PC-9 (cell line): ENCODE measurements at regions not wholly inside any gene's neighbourhood (a gene's known extent, or its start where the extent isn't known, plus 50 kb on each side); places are given as distances from the start of the nearest gene placed in this dataset.

Experiments used
- BruUV-seq: library from RNA; stranded (reverse); fragments of 400-500 nt; replicated peaks from 2 replicates; lab custom pipeline; 2021; lab: Mats Ljungman, UMichigan
- CTCF ChIA-PET: fragments of 300-600 bp; sonication (Branson Sonifier 250); formaldehyde crosslinking; loops from one replicate; lab custom pipeline; 2022; ENCODE audit warnings: antibody characterized with exemption; lab: Charles Lee
- POLR2A ChIA-PET: fragments of 300-600 bp; sonication (Branson Sonifier 250); formaldehyde crosslinking; loops from one replicate; lab custom pipeline; 2022; ENCODE audit warnings: antibody characterized with exemption; ENCODE audit not compliant: unreplicated experiment; lab: Charles Lee
- DNase-seq, 2 experiments: peaks; one replicate each; pipeline versions ENCODE4 v3.0.0 to v3.0.0-alpha.2; 2015 to 2022; ENCODE audit warnings: mixed read lengths in 1 of 2
- H2AFZ ChIP-seq: fragments of 200-600 bp; sonication (generic); 2 replicates; pipeline ENCODE4 v1.8.1; 2017; ENCODE audit warnings: antibody characterized with exemption
- H3F3A ChIP-seq: fragments of 200-600 bp; sonication (generic); 2 replicates; pipeline ENCODE4 v1.8.1; 2017; ENCODE audit warnings: antibody characterized with exemption, mild to moderate bottlenecking, low read depth; ENCODE audit not compliant: insufficient read depth
- H3K27ac ChIP-seq: fragments of 200-600 bp; sonication (generic); 2 replicates; pipeline ENCODE4 v1.6.1; 2016; ENCODE audit warnings: mixed run types
- H3K27me3 ChIP-seq: fragments of 200-600 bp; sonication (generic); 2 replicates; pipeline ENCODE4 v1.6.1; 2016; ENCODE audit warnings: low read depth, mixed run types; ENCODE audit not compliant: insufficient read depth
- H3K36me3 ChIP-seq: fragments of 200-600 bp; sonication (generic); 2 replicates; pipeline ENCODE4 v1.6.1; 2016; ENCODE audit warnings: low read depth, mixed run types
- H3K4me1 ChIP-seq: fragments of 200-600 bp; sonication (generic); replicated peaks from 2 replicates; pipeline ENCODE4 v1.6.1; 2016; ENCODE audit warnings: mixed run types; ENCODE audit not compliant: insufficient read depth
- H3K4me2 ChIP-seq: fragments of 200-600 bp; sonication (generic); 2 replicates; pipeline ENCODE4 v1.6.1; 2017; ENCODE audit warnings: mixed run types
- H3K4me3 ChIP-seq: fragments of 200-600 bp; sonication (generic); 2 replicates; pipeline ENCODE4 v1.6.1; 2016; ENCODE audit warnings: mixed run types
- H3K79me2 ChIP-seq: fragments of 200-600 bp; sonication (generic); 2 replicates; pipeline ENCODE4 v1.6.1; 2017; ENCODE audit warnings: low read depth, mixed run types
- H3K9me2 ChIP-seq: fragments of 200-600 bp; sonication (generic); 2 replicates; pipeline ENCODE4 v1.8.1; 2017; ENCODE audit warnings: mild to moderate bottlenecking; ENCODE audit not compliant: insufficient read depth
- H3K9me3 ChIP-seq: fragments of 200-600 bp; sonication (generic); 2 replicates; pipeline ENCODE4 v1.8.1; 2016; ENCODE audit warnings: low read depth; ENCODE audit not compliant: insufficient read depth
- H4K20me1 ChIP-seq: fragments of 200-600 bp; sonication (generic); 2 replicates; pipeline ENCODE4 v1.8.1; 2017; ENCODE audit not compliant: insufficient read depth
- CTCF ChIP-seq: fragments of 200-600 bp; sonication (generic); conservative IDR thresholded peaks from 2 replicates; pipeline ENCODE4 v1.6.1; 2017; ENCODE audit warnings: mixed run types, antibody characterized with exemption, mild to moderate bottlenecking, moderate library complexity
- EZH2 ChIP-seq: fragments of 200-600 bp; sonication (generic); IDR thresholded peaks from 2 replicates; pipeline ENCODE4 v1.8.0; 2017; ENCODE audit warnings: antibody characterized with exemption, low read depth
- intact Hi-C: fragments of 100-400 bp; cut with micrococcal nuclease; formaldehyde crosslinking; loops from one replicate; pipeline ENCODE4 v1.10.0; 2022; ENCODE audit not compliant: unreplicated experiment

DNA sequence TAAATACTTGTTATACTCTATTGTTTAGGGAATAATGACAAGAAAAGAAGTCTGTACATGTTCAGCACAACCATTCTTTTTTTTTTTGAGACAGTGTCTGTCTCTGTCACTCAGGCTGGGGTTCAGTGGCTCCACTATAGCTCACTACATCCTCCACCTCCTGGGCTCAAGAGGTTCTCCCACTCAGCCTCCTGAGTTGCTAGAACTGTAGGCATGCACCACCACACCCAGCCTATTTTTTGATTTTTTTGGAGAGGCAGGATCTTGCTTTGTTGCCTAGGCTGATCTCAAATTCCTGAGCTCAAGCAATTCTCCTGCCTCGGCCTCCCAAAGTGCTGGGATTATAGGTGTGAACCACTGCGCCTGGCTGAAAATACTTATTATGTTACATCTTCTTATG lies 250.0 kb downstream of the MIAT start:
- H3K4me2 ChIP-seq, result no peak overlapping the region
- H3K27ac ChIP-seq, result no peak overlapping the region
- H3K9me3 ChIP-seq, result no peaks in the 10 kb centered on the region
- CTCF ChIA-PET, result no interaction called here
- intact Hi-C loops, result no loop called here
- H4K20me1 ChIP-seq, result no peaks in the 10 kb centered on the region
- H3K79me2 ChIP-seq, result no peaks in the 10 kb centered on the region
- H3K27me3 ChIP-seq, result peaks cover 53% of the 10 kb centered on the region
- POLR2A ChIA-PET, result interaction anchor here (0.7 kb wide), 1 partner anchor 1747 kb away, joined by 15 read pairs; no protein-coding TSS in a partner anchor
- H3K36me3 ChIP-seq, result no peaks in the 10 kb centered on the region
- BruUV-seq, result no TSS peak
- no peaks in the 10 kb centered on the region for H3K9me2 ChIP-seq
- TF ChIP-seq EZH2 (no peak), CTCF (no peak)
- no peak overlapping the region for H2AFZ ChIP-seq
- no peaks in the 10 kb centered on the region for H3K4me1 ChIP-seq
- H3F3A ChIP-seq, result no peaks in the 10 kb centered on the region
- no peak overlapping the region for H3K4me3 ChIP-seq
- no peak for DNase-seq

GRCh38 chr22:26910845-26911244 lies 253.5 kb downstream of the MIAT start:
- H3K4me1 ChIP-seq, result no peaks in the 10 kb centered on the region
- BruUV-seq, result no TSS peak
- CTCF ChIA-PET, result no interaction called here
- no peak for DNase-seq
- H3K79me2 ChIP-seq, result no peaks in the 10 kb centered on the region
- no peaks in the 10 kb centered on the region for H4K20me1 ChIP-seq
- H2AFZ ChIP-seq, result no peak overlapping the region
- no peaks in the 10 kb centered on the region for H3K9me2 ChIP-seq
- H3K9me3 ChIP-seq, result no peaks in the 10 kb centered on the region
- no peak overlapping the region for H3K27ac ChIP-seq
- intact Hi-C loops, result no loop called here
- H3K27me3 ChIP-seq, result peaks cover 76% of the 10 kb centered on the region
- no peak overlapping the region for H3K4me2 ChIP-seq
- H3F3A ChIP-seq, result no peaks in the 10 kb centered on the region
- TF ChIP-seq CTCF (no peak), EZH2 (no peak)
- no peaks in the 10 kb centered on the region for H3K36me3 ChIP-seq
- no peak overlapping the region for H3K4me3 ChIP-seq
- POLR2A ChIA-PET, result no interaction called here

DNA sequence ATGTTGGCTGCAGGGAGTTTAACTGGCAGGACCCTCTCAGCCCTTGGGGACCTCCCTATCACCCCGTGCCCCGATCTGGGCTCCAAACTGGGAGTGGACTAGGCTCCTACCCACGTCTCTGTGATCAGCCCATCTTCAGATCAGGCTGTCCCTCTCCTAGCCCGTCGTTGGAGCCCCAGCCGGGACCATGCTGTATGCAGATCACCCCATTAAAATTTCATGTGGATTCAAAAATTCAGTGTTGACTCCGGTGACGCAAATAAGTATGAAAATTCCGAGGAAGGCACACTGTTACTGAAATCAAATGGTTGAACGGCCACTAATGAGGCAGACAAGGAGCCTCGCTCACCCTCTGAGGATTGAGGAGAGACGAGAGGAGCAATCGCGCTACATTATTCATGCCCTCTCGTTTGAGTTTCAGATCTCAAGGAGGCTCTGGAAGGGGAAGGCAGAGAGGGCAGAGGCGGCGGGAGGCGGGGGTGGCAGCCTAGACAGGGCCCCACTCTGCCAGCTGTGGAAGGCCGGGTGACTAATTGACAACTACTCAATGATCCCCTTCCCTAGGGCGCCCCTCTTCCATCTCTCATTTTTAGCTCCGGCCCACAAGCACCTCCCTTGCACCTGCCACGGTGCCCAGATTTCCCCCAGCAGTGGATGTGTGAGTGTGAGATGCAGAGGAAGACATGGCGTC lies 255.4 kb downstream of the MIAT start:
- Histone ChIP-seq H3K4me3 (no peak overlapping the region), H3K79me2 (no peaks in the 10 kb centered on the region), H3K4me2 (no peak overlapping the region), H3K4me1 (no peaks in the 10 kb centered on the region), H3K9me3 (no peaks in the 10 kb centered on the region), H2AFZ (no peak overlapping the region), H3K27me3 (peaks cover 95% of the 10 kb centered on the region), H3F3A (no peaks in the 10 kb centered on the region), H3K27ac (no peak overlapping the region), H3K36me3 (no peaks in the 10 kb centered on the region), H4K20me1 (no peaks in the 10 kb centered on the region), H3K9me2 (no peaks in the 10 kb centered on the region)
- ChIA-PET POLR2A (no interaction called here), CTCF (no interaction called here)
- TF ChIP-seq CTCF (no peak), EZH2 (no peak)
- intact Hi-C loops, result no loop called here
- DNase-seq, result no peak
- no TSS peak for BruUV-seq
